SU-DHL-6 (cell line): ENCODE measurements at regions not wholly inside any gene's neighbourhood (a gene's known extent, or its start where the extent isn't known, plus 50 kb on each side); places are given as distances from the start of the nearest gene placed in this dataset.

Source experiments
- H2AFZ ChIP-seq: fragments of 200-600 bp; sonication (generic); 2 replicates; pipeline ENCODE4 v1.6.1; 2014; ENCODE audit warnings: low read depth, mild to moderate bottlenecking, moderate library complexity, mixed read lengths, antibody characterized with exemption, low read length; ENCODE audit not compliant: severe bottlenecking
- H3F3A ChIP-seq: fragments of 200-600 bp; shearing (Covaris generic); 2 replicates; pipeline ENCODE4 v1.6.0; 2016; ENCODE audit warnings: antibody characterized with exemption, mild to moderate bottlenecking; ENCODE audit not compliant: insufficient read depth
- H3K27ac ChIP-seq: fragments of 200-600 bp; sonication (generic); 2 replicates; pipeline ENCODE4 v1.5.1; 2016; ENCODE audit warnings: low read depth, mild to moderate bottlenecking, low read length, moderate library complexity, mixed read lengths
- H3K27me3 ChIP-seq: fragments of 200-600 bp; sonication (generic), shearing (Covaris generic); 2 replicates; pipeline ENCODE4 v1.6.0; 2014; ENCODE audit warnings: mild to moderate bottlenecking, low read length
- H3K36me3 ChIP-seq: fragments of 200-600 bp; sonication (generic); 2 replicates; pipeline ENCODE4 v1.6.1; 2014; ENCODE audit warnings: mild to moderate bottlenecking, low read length, mixed read lengths
- H3K4me2 ChIP-seq: fragments of 300-600, 200-600 bp; shearing (Covaris generic), sonication (generic); 2 replicates; pipeline ENCODE4 v1.6.0; 2014; ENCODE audit warnings: low read length, low read depth, mild to moderate bottlenecking; ENCODE audit not compliant: poor library complexity, severe bottlenecking
- H3K4me3 ChIP-seq: fragments of 200-600 bp; sonication (generic); 2 replicates; pipeline ENCODE4 v1.5.1; 2014; ENCODE audit warnings: antibody characterized with exemption, low read length, mild to moderate bottlenecking, mixed read lengths; ENCODE audit not compliant: insufficient read depth, poor library complexity, severe bottlenecking
- H3K79me2 ChIP-seq: fragments of 200-600 bp; sonication (generic); 2 replicates; pipeline ENCODE4 v1.6.1; 2014; ENCODE audit warnings: mild to moderate bottlenecking, low read length, moderate library complexity; ENCODE audit not compliant: insufficient read depth
- H3K9ac ChIP-seq: fragments of 200-600 bp; sonication (generic); 2 replicates; pipeline ENCODE4 v1.7.0; 2014; ENCODE audit warnings: mild to moderate bottlenecking, low read length
- H3K9me2 ChIP-seq: fragments of 200-600 bp; sonication (generic); replicated peaks from 2 replicates; pipeline ENCODE4 v1.6.1; 2014; ENCODE audit warnings: low read length; ENCODE audit not compliant: insufficient read depth
- H3K9me3 ChIP-seq: fragments of 200-600 bp; sonication (generic); 2 replicates; pipeline ENCODE4 v1.6.1; 2014; ENCODE audit warnings: low read length, mixed read lengths; ENCODE audit not compliant: insufficient read depth
- H4K20me1 ChIP-seq: fragments of 200-600 bp; sonication (generic); 2 replicates; pipeline ENCODE4 v1.6.1; 2014; ENCODE audit warnings: low read depth, mild to moderate bottlenecking, antibody characterized with exemption, low read length, moderate library complexity, mixed read lengths
- EZH2phosphoT487 ChIP-seq: fragments of 200-600 bp; sonication (generic), shearing (Covaris generic); conservative IDR thresholded peaks from 2 replicates; pipeline ENCODE4 v1.6.1; 2018; ENCODE audit warnings: mild to moderate bottlenecking, antibody characterized with exemption, low read length, moderate library complexity, mixed read lengths
- TF ChIP-seq, protein P1 (sequence below): fragments of 200-600 bp; sonication (generic); IDR thresholded peaks from one replicate; pipeline ENCODE4 v1.5.1; 2017; ENCODE audit warnings: antibody characterized with exemption, mild to moderate bottlenecking, low read length, moderate library complexity; ENCODE audit not compliant: insufficient read depth, poor library complexity, severe bottlenecking

DNA sequence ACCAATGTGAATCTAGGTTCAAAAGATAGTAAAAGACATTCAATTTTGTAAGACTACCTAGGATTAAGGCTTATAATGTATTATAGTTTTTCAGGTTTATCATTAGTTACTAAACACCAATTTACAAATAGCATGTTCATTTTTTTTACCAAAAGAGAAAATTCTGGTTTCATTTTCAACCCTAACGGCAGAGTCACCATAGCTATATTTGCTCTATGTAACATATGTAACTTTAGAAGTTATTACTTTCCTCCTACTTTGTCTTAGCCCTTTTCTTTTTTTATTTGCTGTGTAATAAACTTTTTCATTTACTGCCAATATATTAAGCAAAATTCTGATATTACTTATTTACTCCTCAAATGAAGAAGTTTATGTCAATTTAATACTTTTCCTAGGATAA lies 639.6 kb downstream of the ARAP2 start:
- H3K9me3 ChIP-seq, result no peaks in the 10 kb centered on the region
- no peaks in the 10 kb centered on the region for H3K27me3 ChIP-seq
- H3K9me2 ChIP-seq, result no peaks in the 10 kb centered on the region
- no peaks in the 10 kb centered on the region for H3K79me2 ChIP-seq
- no peak overlapping the region for H3K27ac ChIP-seq
- H3K4me3 ChIP-seq, result no peak overlapping the region
- peak overlapping the region; percentile 30 for H3K4me2 ChIP-seq
- H2AFZ ChIP-seq, result peak overlapping the region; percentile 31
- H4K20me1 ChIP-seq, result no peaks in the 10 kb centered on the region
- no peak overlapping the region for H3K9ac ChIP-seq
- TF ChIP-seq EZH2phosphoT487, result no peak
- TF ChIP-seq, protein P1, sequence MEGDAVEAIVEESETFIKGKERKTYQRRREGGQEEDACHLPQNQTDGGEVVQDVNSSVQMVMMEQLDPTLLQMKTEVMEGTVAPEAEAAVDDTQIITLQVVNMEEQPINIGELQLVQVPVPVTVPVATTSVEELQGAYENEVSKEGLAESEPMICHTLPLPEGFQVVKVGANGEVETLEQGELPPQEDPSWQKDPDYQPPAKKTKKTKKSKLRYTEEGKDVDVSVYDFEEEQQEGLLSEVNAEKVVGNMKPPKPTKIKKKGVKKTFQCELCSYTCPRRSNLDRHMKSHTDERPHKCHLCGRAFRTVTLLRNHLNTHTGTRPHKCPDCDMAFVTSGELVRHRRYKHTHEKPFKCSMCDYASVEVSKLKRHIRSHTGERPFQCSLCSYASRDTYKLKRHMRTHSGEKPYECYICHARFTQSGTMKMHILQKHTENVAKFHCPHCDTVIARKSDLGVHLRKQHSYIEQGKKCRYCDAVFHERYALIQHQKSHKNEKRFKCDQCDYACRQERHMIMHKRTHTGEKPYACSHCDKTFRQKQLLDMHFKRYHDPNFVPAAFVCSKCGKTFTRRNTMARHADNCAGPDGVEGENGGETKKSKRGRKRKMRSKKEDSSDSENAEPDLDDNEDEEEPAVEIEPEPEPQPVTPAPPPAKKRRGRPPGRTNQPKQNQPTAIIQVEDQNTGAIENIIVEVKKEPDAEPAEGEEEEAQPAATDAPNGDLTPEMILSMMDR, result no peak
- H3K36me3 ChIP-seq, result no peaks in the 10 kb centered on the region
- no peaks in the 10 kb centered on the region for H3F3A ChIP-seq

DNA sequence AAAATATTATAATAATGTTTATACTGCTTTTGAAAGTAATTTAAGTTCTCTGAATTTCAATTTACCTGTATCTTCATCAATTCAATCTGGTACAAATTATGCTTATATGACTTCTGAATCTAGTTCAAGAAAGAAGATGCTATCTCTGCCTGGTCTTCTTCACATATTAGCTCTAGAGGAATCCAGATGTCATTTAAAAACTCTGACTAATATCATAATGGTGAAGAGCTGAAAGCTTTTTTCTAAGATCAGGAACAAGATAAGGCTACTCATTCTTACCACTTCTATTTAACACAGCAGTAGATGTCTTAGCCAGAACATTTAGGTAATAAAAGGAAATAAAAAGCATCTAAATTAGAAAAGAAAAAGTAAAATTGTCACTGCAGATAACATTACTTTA lies 636.1 kb downstream of the ARAP2 start:
- H3K79me2 ChIP-seq, result no peaks in the 10 kb centered on the region
- no peak overlapping the region for H3K9ac ChIP-seq
- no peak overlapping the region for H3K4me3 ChIP-seq
- H3K27me3 ChIP-seq, result no peaks in the 10 kb centered on the region
- no peak overlapping the region for H3K27ac ChIP-seq
- H3F3A ChIP-seq, result no peaks in the 10 kb centered on the region
- H3K4me2 ChIP-seq, result no peak overlapping the region
- TF ChIP-seq, protein P1, result no peak
- TF ChIP-seq EZH2phosphoT487, result no peak
- H3K9me2 ChIP-seq, result no peaks in the 10 kb centered on the region
- H3K36me3 ChIP-seq, result no peaks in the 10 kb centered on the region
- H3K9me3 ChIP-seq, result peaks cover 4% of the 10 kb centered on the region; the same call in 1 of the 2 replicates
- no peak overlapping the region for H2AFZ ChIP-seq
- no peaks in the 10 kb centered on the region for H4K20me1 ChIP-seq

DNA sequence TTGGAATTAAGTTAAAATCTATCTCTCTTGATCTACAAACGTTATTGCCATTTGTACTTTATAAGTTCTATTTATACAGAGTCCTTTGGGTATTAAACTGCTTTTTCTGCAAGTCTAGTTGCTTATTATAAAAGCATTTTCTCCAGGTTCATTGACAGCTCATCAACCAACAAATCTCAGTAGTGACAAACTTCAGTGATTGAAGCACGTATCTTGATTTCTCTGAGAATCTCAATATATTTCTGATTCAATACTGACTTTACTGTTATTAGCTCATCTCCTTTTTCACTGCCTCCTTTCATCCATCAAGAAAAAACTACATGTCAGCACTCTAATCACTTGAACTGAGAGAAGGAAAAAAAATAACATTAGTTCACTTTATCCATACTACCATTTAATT lies 630.2 kb downstream of the ARAP2 start:
- Histone ChIP-seq H2AFZ (no peak overlapping the region), H3K79me2 (no peaks in the 10 kb centered on the region), H3K36me3 (no peaks in the 10 kb centered on the region), H3K9ac (no peak overlapping the region), H3F3A (no peaks in the 10 kb centered on the region), H4K20me1 (no peaks in the 10 kb centered on the region), H3K9me3 (peaks cover 4% of the 10 kb centered on the region; the same call in 1 of the 2 replicates), H3K4me3 (no peak overlapping the region), H3K27me3 (no peaks in the 10 kb centered on the region), H3K4me2 (no peak overlapping the region), H3K9me2 (no peaks in the 10 kb centered on the region), H3K27ac (no peak overlapping the region)
- TF ChIP-seq, protein P1, result no peak
- TF ChIP-seq EZH2phosphoT487, result no peak

DNA sequence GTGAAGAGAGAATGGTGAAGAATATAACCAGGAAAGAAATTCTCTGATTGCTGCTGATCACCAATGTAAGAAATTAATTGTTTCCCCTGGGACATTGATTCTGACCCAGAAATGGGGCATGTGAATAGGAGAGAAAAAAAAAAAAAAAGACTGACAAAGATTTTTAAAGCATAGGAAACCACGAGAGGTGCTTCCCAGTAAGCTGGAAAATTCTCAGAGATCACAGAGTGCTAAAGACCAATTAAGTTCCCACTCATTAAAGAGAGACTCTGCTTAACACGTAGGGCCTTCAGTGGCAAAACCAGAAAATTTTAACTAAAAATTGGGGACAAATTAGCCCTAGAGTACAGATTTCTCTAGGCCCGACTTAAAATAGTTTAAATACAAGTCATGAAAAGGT lies 604.4 kb downstream of the ARAP2 start:
- no peaks in the 10 kb centered on the region for H3K79me2 ChIP-seq
- no peaks in the 10 kb centered on the region for H3K27me3 ChIP-seq
- no peaks in the 10 kb centered on the region for H4K20me1 ChIP-seq
- H3K4me3 ChIP-seq, result no peak overlapping the region
- H3F3A ChIP-seq, result no peaks in the 10 kb centered on the region
- H3K36me3 ChIP-seq, result no peaks in the 10 kb centered on the region
- H3K9me2 ChIP-seq, result no peaks in the 10 kb centered on the region
- no peaks in the 10 kb centered on the region for H3K9me3 ChIP-seq
- no peak for TF ChIP-seq EZH2phosphoT487
- TF ChIP-seq, protein P1, result no peak
- no peak overlapping the region for H3K27ac ChIP-seq
- H3K9ac ChIP-seq, result no peak overlapping the region
- H3K4me2 ChIP-seq, result no peak overlapping the region
- H2AFZ ChIP-seq, result peak overlapping the region; percentile 62
